Smooth muscle cell (in vitro differentiated cells): ENCODE measurements at regions not wholly inside any gene's neighbourhood (a gene's known extent, or its start where the extent isn't known, plus 50 kb on each side); places are given as distances from the start of the nearest gene placed in this dataset.

Source experiments
- DNase-seq: peaks from one replicate; lab custom pipeline; 2025; ENCODE audit not compliant: unreplicated experiment; lab: John Stamatoyannopoulos, UW
- H2AFZ ChIP-seq: fragments of 200-600 bp; sonication (generic); 2 replicates; pipeline ENCODE4 v1.6.0; 2016; ENCODE audit warnings: antibody characterized with exemption, low read depth, mild to moderate bottlenecking
- H3F3A ChIP-seq: fragments of 200-600 bp; sonication (generic); 2 replicates; pipeline ENCODE4 v1.6.0; 2017; ENCODE audit warnings: antibody characterized with exemption, low read depth
- H3K27ac ChIP-seq: fragments of 200-600 bp; sonication (generic); 2 replicates; pipeline ENCODE4 v1.5.1; 2016; ENCODE audit warnings: low read depth, mild to moderate bottlenecking
- H3K27me3 ChIP-seq: fragments of 200-600 bp; sonication (generic); 2 replicates; pipeline ENCODE4 v1.6.1; 2016; ENCODE audit warnings: low read depth, mild to moderate bottlenecking
- H3K36me3 ChIP-seq: fragments of 200-600 bp; sonication (generic); 2 replicates; pipeline ENCODE4 v1.5.1; 2016; ENCODE audit warnings: low read depth
- H3K4me1 ChIP-seq: fragments of 200-600 bp; sonication (generic); 2 replicates; pipeline ENCODE4 v1.5.1; 2016; ENCODE audit warnings: low read depth
- H3K4me2 ChIP-seq: fragments of 200-600 bp; sonication (generic); 2 replicates; pipeline ENCODE4 v1.6.0; 2016; ENCODE audit warnings: mild to moderate bottlenecking
- H3K4me3 ChIP-seq: fragments of 200-600 bp; sonication (generic); 2 replicates; pipeline ENCODE4 v1.5.1; 2016; ENCODE audit warnings: mild to moderate bottlenecking
- H3K79me2 ChIP-seq: fragments of 200-600 bp; sonication (generic); 2 replicates; pipeline ENCODE4 v1.6.0; 2016; ENCODE audit warnings: low read depth, mild to moderate bottlenecking
- H3K9ac ChIP-seq: fragments of 200-600 bp; sonication (generic); 2 replicates; pipeline ENCODE4 v1.6.0; 2016; ENCODE audit warnings: low read depth
- H3K9me3 ChIP-seq: fragments of 200-600 bp; sonication (generic); replicated peaks from 2 replicates; pipeline ENCODE4 v1.5.1; 2016; ENCODE audit warnings: low read depth
- H4K20me1 ChIP-seq: fragments of 200-600 bp; sonication (generic); 2 replicates; pipeline ENCODE4 v1.6.0; 2016; ENCODE audit warnings: low read depth
- CTCF ChIP-seq: fragments of 200-600 bp; sonication (generic); IDR thresholded peaks from 2 replicates; pipeline ENCODE4 v1.5.1; 2017; ENCODE audit warnings: borderline replicate concordance, mild to moderate bottlenecking, antibody characterized with exemption; ENCODE audit not compliant: insufficient read depth, poor library complexity, severe bottlenecking
- WGBS: methylation state at CpG from one replicate; pipeline ENCODE4 v1.1.7; 2016; ENCODE audit warnings: low lambda C conversion rate; 5-methylcytosine and 5-hydroxymethylcytosine counted together

GRCh38 chr18:22844628-22845027 is 88.5 kb upstream of the RBBP8 start:
- H3F3A ChIP-seq: no peaks in the 10 kb centered on the region
- H3K9ac ChIP-seq: no peak overlapping the region
- H3K4me2 ChIP-seq: no peak overlapping the region
- no peak for TF ChIP-seq CTCF
- 96% methylated on average over 2 of the region's 2 CpGs for WGBS
- H3K27ac ChIP-seq: no peak overlapping the region
- H4K20me1 ChIP-seq: no peaks in the 10 kb centered on the region
- H3K4me1 ChIP-seq: no peaks in the 10 kb centered on the region
- no peaks in the 10 kb centered on the region for H3K9me3 ChIP-seq
- DNase-seq: no peak
- H3K79me2 ChIP-seq: no peaks in the 10 kb centered on the region
- no peaks in the 10 kb centered on the region for H3K27me3 ChIP-seq
- H3K4me3 ChIP-seq: no peak overlapping the region
- no peaks in the 10 kb centered on the region for H3K36me3 ChIP-seq
- no peak overlapping the region for H2AFZ ChIP-seq

GRCh38 chr18:22846088-22846683 is 86.9 kb upstream of the RBBP8 start:
- no peaks in the 10 kb centered on the region for H3K4me1 ChIP-seq
- H2AFZ ChIP-seq: no peak overlapping the region
- no peaks in the 10 kb centered on the region for H3K36me3 ChIP-seq
- no peaks in the 10 kb centered on the region for H3F3A ChIP-seq
- peak; percentile 44 for TF ChIP-seq CTCF
- no peaks in the 10 kb centered on the region for H3K27me3 ChIP-seq
- H3K9me3 ChIP-seq: no peaks in the 10 kb centered on the region
- no peak overlapping the region for H3K4me2 ChIP-seq
- H4K20me1 ChIP-seq: no peaks in the 10 kb centered on the region
- no peak overlapping the region for H3K9ac ChIP-seq
- no peak overlapping the region for H3K27ac ChIP-seq
- WGBS: 39% methylated on average over 6 of the region's 6 CpGs
- DNase-seq: no peak
- no peak overlapping the region for H3K4me3 ChIP-seq
- H3K79me2 ChIP-seq: no peaks in the 10 kb centered on the region

GRCh38 chr18:22846697-22847096 is 86.4 kb upstream of the RBBP8 start:
- Histone ChIP-seq H3K4me2 (no peak overlapping the region), H3K9ac (no peak overlapping the region)

More at GRCh38 chr18:22846697-22847096, 86.4 kb upstream of the RBBP8 start:
- Histone ChIP-seq H4K20me1 (no peaks in the 10 kb centered on the region), H3F3A (no peaks in the 10 kb centered on the region), H3K79me2 (no peaks in the 10 kb centered on the region), H3K4me1 (no peaks in the 10 kb centered on the region), H3K27me3 (no peaks in the 10 kb centered on the region), H3K27ac (no peak overlapping the region), H2AFZ (no peak overlapping the region), H3K36me3 (no peaks in the 10 kb centered on the region), H3K4me3 (no peak overlapping the region), H3K9me3 (no peaks in the 10 kb centered on the region)
- DNase-seq: no peak
- no peak for TF ChIP-seq CTCF
